22Rv1 (cell line): ENCODE measurements at regions not wholly inside any gene's neighbourhood (a gene's known extent, or its start where the extent isn't known, plus 50 kb on each side); places are given as distances from the start of the nearest gene placed in this dataset.

ENCODE experiments used
- H3K27ac ChIP-seq: fragments of 450-650 bp; 2 replicates; pipeline ENCODE4 v1.5.1; 2017
- ZFX ChIP-seq: fragments of 450-650 bp; IDR thresholded peaks from 2 replicates; pipeline ENCODE4 v1.6.1; 2017; ENCODE audit warnings: antibody characterized with exemption, borderline replicate concordance
- TF ChIP-seq, protein P1 (sequence below): fragments of 450-650 bp; IDR thresholded peaks from 2 replicates; pipeline ENCODE4 v1.5.1; 2017; ENCODE audit warnings: mild to moderate bottlenecking

- H3K27ac ChIP-seq: no peak overlapping the region
- TF ChIP-seq, protein P1, sequence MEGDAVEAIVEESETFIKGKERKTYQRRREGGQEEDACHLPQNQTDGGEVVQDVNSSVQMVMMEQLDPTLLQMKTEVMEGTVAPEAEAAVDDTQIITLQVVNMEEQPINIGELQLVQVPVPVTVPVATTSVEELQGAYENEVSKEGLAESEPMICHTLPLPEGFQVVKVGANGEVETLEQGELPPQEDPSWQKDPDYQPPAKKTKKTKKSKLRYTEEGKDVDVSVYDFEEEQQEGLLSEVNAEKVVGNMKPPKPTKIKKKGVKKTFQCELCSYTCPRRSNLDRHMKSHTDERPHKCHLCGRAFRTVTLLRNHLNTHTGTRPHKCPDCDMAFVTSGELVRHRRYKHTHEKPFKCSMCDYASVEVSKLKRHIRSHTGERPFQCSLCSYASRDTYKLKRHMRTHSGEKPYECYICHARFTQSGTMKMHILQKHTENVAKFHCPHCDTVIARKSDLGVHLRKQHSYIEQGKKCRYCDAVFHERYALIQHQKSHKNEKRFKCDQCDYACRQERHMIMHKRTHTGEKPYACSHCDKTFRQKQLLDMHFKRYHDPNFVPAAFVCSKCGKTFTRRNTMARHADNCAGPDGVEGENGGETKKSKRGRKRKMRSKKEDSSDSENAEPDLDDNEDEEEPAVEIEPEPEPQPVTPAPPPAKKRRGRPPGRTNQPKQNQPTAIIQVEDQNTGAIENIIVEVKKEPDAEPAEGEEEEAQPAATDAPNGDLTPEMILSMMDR: no peak
- TF ChIP-seq ZFX: no peak
Measured at GRCh38 chr12:87302126-87302745, 727.0 kb downstream of the C12orf50 start.

DNA sequence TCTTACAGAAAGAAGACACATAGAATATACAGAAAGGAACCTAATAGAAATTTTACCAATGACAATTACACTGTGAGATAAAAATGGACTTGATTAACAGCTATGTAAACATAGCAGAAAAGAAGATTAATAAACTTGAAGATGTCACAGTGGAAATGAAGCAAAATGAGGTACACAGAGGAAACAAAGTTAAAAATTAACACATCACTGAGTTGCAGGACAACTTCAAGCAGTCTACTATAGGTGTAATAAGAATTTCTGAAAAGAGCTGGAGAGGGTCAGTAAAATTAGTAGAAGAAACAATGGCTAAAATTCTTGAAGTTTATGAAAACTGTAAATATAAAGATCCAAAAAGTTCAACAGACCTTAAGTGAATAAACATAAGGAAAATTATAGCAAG, 738.7 kb downstream of the C12orf50 start:
- TF ChIP-seq, protein P1: no peak
- TF ChIP-seq ZFX: no peak
- H3K27ac ChIP-seq: no peak overlapping the region

- TF ChIP-seq, protein P1: no peak
- TF ChIP-seq ZFX: no peak
- H3K27ac ChIP-seq: no peak overlapping the region
Measured at GRCh38 chr12:87283886-87284285, 745.3 kb downstream of the C12orf50 start.

DNA sequence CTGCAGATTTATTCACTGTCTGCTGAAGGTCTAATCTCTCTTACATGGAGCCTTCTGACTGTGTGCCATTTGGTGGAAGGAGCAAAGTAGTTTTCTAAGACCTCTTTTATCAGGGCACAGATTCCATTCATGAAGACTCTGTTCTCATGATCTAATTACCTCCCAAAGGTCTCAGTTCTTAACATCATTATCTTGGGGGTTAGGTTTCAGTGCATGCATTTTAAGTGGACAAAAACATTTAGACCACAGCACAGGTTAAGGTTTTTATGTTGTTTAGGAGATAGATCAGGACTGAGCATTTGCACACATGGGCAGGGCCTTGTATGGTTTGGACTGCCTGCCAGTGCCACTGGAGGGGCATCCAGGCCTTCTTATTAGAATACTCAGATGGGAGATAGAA, 746.1 kb downstream of the C12orf50 start:
- H3K27ac ChIP-seq: no peak overlapping the region
- no peak for TF ChIP-seq ZFX
- TF ChIP-seq, protein P1: no peak

DNA sequence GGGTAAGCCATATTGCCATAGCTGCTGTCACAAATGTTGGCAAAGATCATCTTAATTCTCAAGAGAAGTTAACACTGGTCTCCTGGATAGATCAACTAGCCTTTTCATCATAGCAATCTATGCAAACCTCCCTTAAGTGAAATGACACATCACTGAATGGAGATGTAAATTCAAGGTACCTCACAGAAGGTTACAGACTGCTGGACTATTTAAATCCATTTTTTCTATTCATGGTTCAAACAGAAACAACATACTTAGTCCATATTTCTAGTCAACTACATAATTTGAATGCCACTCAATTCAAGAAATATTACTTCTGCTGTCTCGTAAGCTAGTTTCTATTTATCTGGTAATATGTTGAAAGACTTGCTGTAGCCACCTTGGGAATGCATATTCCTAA, 748.3 kb downstream of the C12orf50 start:
- no peak for TF ChIP-seq ZFX
- TF ChIP-seq, protein P1: no peak
- H3K27ac ChIP-seq: no peak overlapping the region

- no peak overlapping the region for H3K27ac ChIP-seq
- TF ChIP-seq ZFX: no peak
- TF ChIP-seq, protein P1: no peak
Measured at GRCh38 chr12:87280356-87280755, 748.8 kb downstream of the C12orf50 start.

DNA sequence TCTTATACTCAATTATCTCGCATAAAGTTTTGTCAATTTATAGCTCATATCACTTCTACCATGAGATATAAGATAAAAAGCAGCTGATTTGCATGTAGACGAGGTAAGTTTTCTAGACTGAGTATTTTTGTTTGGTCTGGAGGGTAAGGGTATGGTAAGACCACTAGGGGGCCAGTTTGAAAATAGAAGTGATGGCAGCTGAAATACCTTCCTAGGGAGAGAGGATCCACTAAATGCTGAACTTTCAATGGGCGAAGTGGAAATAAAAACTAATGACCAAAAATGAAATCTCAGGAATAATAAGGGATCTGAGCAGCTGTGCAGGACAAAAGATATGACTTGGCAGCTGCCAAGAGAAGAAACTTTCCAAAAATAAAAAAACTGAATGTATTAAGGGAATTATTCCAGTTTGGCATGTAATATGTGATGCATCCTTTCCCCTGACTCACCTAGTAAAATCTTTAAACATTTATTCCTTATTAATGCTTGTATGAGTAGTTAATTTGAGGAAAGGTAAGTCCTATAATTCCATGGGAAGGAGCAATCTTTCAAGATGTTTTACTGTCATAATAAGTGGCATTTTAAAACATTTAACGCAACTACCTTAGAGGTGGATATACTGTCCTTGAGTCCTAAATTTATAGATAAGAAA, 754.5 kb downstream of the C12orf50 start:
- TF ChIP-seq ZFX: no peak
- TF ChIP-seq, protein P1: peak; percentile 71

More for the DNA sequence above, 754.5 kb downstream of the C12orf50 start:
- H3K27ac ChIP-seq: no peak overlapping the region
